Suppressor macrophage treated with lipopolysaccharide for 4 hours (primary cell): ENCODE measurements at regions not wholly inside any gene's neighbourhood (a gene's known extent, or its start where the extent isn't known, plus 50 kb on each side); places are given as distances from the start of the nearest gene placed in this dataset.

Source experiments
- DNase-seq: peaks from one replicate; pipeline ENCODE4 v3.0.0-alpha.2; 2020

DNA sequence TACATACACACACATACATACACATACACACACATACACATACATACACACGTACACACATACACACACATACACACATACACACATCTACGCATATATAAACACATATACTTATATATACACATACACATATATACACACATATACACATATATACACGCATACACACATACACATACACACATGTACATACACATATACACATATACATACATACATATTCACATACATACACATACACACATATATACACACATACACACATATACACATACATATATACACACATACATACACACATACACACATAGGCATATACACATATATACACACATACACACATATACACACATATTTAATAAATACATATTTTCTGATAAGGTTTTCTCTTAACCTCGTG, 324.0 kb downstream of the RPS6KC1 start:
- no peak for DNase-seq

DNA sequence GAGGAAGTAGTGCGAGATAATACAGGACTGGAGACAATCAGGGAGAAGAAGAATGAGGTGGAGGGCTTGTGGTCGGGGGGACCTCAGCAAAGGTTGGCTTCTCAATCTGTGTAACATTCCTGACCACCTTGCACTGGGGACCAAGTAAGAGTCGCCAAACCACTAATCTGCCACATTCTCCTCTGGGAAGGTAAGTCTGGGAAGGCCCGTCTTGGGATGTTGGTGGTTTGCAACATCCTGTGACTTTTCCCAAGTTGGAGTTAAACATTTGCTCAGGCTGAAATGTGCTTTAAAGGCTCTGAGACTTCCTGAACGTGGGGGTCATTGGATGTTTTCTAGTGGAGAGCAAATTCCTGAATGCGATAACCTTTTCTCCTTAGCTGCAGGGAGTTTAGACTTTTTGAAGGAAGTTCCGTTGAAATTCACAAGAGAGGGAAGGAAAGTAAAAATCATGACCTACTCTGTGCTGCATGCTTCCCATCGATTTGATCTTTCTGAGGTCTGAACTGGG, 325.9 kb downstream of the RPS6KC1 start:
- no peak for DNase-seq

DNA sequence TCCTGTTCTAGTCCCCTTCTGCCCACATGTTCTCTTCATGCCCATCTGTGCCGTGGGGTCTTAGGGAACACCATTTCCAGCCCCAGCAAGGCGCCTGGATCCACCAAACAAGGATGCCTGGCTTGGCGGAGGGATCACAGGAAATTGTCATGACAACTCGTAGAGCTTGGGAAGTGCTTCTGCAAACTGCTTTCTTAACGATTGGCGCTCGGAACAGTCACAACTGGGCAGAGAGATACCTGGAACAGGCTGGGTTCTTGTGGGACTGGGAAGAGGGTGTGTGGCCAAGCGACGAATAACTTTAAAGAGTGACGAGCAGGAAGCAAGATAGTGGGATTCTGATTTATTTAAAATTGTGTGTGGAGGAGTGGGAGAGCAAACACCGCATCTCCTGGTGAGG, 329.8 kb downstream of the RPS6KC1 start:
- DNase-seq, result no peak

DNA sequence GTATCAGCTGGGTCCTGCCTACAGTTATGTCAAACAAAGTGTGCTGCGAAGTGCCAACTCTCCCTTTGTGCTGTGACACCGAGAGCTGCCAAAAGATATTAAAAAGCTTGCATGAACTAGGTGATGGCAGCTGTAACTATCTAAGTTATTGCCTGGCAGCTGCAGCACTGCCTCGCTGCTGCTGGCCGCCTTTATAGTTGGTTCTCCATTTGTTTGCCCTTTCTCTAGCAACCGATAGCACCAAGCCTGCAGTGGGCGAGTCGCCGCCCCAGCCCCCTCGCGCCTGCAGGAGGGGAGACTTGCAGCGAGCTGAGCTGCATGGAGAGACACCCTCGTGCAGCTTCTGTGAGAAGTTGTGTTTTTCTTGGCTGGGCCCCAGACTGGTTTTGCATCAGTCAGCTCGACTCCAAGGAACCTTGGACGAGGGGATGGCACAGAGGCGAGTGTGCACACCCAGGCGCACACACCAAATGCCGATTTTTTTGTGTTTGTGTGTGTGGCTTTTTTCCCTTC, 330.6 kb downstream of the RPS6KC1 start:
- no peak for DNase-seq

DNA sequence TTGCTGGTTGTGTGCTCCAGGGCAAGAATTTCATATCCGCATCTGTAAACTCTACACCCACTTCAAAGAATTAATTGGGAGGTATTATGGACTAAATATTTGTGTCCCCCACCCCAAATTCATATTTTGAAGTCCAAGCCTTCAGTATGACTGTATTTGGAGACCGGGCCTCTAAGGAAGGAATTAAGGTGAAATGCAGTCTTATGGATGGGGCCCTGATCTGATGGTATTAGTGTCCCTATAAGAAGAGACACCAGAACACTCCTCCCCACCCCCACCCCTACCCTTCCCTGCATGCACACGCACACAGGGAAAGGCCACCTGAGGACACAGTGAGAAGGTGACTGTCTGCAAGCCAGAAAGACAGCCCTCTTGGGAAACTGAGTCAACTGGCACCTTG, 332.4 kb downstream of the RPS6KC1 start:
- DNase-seq, result no peak

DNA sequence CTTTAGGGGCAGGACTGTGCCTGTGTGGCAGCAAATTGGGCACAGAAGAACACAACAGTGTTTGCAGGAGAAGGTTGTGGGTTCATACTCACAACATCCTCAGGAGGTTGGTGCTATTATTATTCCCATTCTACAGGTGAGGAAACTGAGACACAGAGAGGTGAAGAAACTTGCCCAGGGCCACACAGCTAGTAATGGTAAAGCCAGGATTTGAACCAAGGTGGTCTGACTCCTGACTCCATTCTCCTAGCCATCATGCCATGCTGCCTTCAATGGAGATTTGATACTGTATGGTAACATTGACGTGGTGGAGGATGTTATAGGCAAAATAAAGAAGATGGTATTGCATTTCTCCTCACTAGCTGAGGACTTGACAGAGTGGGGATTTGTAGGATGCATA, 334.2 kb downstream of the RPS6KC1 start:
- no peak for DNase-seq

DNA sequence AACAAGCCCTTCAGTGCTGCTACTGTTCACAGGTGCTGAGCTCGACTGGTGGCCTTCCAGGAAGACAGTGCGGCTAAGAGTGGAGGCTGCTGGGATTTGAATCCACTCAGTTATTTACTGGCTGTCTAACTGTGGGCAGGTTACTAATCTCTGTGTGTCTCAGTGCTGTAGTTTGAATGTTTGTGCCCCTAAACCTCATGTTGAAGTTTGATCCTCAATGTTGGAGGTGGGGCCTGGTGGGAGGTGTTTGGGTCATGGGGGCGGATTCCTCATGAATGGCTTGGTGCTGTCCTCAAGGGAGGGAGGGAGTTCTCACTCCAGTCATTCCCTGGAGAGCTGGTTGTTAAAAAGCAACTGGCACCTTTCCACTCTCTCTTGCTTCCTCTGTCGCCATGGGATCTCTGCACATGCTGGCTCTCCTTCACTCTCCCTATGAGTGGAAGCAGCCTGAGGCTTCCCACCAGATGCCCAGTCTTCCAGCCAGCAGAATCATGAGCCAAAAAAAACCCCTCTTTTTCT, 334.8 kb downstream of the RPS6KC1 start:
- no peak for DNase-seq

DNA sequence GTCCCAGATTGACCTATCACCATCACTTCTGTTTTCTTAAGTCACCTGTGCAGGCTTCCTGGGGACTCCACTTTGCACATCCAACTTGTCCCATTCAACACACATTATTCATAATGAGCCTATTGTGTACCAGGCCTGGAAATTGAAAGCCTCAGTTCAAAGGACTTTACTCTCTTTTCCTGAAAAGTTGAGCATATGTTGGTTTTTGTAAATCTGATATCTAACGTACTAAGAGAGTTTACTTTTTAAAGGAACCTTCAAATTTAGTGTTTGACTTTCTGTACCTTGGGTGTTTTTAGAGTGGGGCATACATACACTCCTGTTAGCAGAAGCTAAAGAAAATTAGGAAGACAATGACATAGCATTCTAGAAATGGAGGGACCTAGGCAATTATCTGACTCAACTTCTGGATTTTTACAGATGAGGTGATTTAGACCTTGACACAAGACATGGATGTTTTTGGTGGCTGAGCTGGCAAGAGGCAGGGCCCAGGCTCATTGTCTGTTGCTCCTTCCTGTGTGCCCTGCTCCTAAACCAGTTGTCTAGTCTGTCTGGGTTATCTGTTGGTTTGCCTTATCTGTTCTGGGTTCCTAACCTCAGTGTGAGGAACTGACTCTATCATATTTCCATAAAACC, 336.5 kb downstream of the RPS6KC1 start:
- DNase-seq, result no peak

DNA sequence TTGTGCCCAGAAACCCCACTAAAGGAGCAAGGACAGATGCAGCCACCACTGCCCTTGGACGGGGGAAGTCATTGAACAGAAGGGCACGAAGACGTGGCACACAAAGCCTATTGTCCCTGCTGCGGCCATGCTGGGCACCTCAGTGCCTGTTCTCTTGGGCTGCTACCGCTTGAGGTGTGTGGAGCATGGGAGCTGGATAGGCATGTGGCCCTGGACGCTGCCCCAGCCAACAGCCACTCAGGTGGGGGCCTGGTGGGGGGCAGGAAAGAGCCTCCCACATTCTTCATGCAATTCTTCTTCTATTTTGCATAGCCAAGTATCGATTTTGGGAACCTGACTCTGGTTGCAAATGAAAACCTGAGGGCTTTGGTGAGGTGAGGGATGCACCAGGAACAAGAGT, 337.2 kb downstream of the RPS6KC1 start:
- DNase-seq, result no peak

DNA sequence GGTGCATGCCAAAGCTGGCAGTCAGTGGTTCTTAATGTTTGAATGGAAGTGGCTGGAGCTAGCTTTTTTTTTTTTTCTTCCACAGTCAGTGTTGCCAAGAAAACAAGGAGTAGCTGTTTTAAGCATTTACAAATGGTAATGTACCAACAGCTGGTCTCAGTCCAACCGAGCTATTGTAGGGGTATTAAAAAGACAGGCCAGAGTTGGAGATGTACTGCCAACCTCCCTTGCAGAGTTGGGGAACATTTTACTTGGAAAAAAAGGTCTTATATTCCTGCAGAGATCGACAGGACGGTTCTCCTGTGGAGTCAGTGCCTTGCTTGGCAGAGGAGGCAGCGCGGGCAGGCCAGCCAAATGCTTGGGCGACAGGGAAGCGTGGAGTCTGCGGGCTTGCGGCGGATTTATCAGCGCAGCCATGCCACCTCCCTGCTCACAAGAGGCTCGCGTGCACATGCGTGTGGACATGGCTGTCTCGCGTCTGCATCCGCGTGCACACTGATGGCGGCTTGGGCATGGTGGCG, 338.1 kb downstream of the RPS6KC1 start:
- no peak for DNase-seq

DNA sequence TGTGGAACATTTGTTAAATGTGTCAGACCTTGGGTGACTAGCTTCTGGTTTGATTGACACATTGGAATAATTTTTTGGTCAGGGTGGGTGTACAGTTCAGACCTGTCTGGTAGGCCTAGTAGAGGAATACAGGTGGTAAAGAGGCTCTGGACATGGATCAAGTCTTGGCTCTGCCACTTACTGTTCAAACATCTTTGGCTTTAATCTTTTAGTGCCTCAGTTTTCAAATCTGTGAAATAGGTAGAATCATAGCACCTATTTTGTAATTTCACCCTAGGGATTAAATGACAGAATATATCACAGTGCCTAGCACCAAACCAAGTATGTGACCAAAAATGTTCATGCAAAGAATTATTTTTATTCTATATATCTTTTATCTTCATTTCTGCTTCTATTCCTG, 340.4 kb downstream of the RPS6KC1 start:
- no peak for DNase-seq

DNA sequence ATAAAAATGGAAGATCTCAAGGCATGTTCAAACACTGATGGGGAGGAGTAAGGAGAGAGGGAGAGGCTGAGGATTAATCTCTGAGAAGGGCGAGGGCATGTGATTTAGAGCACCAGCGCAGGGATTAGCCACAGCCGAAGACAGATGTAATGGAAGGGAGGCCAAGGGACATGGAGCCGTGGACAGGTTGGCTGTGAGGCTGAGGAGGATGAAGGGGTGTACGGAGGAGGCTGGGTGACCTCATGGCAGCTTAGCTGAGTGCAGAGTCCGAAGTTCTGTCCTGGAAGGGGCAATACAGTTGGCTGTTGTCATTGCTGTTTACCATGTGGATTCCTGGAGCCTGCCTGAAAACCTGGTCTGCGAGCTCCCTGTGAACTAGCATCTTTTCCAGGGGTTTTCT, 342.8 kb downstream of the RPS6KC1 start:
- no peak for DNase-seq

DNA sequence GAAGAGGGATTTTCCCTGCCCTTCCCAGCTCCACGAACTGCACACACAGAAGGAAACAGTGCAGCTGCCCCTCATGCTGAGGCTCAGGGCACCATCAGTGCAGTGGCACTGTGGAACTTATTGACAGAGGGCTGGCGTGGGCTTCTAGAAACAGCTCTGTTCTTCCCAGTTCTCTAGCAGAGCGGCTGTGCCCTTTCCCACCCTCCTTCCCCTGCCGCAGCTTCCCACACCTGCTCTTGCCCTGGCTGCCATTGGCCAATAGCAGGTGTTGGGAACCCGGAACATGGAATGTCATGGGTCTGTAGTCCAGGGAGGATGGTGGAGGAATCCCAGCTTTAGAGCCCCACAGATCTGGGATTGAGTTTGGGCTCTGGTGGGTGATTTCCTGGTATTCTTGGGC, 343.8 kb downstream of the RPS6KC1 start:
- no peak for DNase-seq

DNA sequence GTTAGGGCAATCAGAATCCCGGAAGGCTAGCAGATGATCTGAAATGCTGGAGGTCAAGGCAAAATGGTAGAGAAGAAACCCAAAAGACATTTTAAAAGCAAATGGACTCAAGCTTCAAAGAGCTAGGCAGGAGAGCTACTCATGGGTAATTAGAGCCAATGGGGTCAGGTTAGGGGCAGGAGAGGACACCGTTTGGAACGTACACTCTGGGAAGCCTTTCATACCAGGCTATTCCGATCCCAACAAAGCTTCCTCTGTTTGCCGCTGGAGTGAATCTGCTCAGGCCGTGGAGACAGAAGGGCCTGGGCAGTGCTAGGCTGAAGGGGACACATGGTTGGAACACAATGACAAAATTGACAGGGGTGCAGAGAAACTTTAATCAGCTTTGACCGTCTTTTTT, 346.6 kb downstream of the RPS6KC1 start:
- no peak for DNase-seq

DNA sequence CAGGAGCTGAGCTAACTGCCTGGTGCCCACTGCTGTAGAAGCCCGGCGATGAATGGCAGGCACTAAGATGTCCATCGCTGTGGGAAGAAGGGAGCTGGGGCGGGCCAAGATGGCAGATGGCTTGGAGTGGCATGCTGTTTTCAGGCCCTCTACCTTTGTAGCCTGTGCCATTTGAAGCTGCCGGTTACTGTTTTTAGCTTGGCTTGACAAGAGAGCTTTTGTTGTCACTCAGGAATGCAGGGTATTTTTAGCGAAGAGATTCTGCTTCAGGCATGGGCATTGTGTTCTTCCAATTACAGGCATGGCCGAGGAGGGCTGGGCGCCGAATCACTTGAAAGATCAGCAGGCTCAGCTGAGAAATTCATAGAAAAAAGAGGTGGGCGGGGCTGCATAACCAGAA, 348.7 kb downstream of the RPS6KC1 start:
- DNase-seq, result no peak

DNA sequence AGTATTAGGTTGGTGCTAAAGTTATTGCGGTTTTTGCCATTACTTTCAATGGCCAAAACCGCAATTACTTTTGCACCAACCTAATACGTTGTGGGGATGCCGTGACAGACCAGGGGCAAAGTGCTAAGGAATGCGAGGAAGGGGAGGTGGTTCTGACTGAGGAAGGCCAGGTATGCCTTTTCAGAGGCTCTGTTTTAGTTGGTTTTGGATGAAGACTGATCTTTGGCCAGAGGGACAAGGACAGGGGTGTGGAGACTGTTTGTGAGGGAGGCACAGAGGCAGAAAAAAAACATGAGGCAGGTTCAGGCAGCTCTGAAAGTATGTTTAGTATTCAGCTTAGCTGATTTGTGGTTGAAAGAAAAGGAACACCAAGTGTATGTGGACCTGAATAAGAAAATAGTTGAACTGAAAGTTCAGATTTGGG, 358.2 kb downstream of the RPS6KC1 start:
- no peak for DNase-seq

DNA sequence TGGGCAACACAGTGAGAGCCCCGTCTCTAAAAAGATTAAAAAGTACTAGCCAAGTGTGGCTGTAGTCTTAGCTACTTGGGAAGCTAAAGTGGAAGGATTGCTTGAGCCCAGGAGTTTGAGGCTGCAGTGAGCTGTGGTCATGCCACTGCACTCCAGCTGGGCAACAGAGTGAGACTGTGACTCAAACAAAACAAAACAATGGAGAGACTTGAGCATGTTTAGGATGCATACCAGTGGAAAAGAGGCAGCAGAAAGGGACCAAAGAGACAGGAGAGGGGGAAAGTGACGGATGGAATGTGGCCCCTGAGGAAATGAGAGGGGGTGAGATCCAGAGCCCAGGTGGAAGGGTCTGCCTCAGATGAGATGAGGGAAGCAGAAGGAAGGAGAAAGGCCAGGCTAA, 358.9 kb downstream of the RPS6KC1 start:
- DNase-seq, result no peak

DNA sequence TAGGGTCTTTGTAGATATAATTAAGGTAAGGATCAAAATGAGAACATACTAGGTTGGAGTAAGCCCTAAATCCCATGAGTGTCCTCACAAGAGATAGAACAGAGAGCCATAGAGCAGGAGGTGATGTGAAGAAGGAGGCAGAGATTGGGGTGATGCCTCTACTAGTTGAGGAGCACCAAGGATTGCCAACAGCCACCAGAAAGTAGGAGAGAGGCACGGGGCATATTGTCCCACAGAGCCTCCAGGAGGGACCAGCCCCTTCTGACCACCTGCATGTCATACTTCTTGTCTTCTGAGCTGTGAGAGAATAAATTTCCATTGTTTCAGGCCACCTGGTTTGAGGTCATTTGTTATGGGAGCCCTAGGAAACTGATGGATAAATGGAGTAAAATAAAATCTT, 363.3 kb downstream of the RPS6KC1 start:
- DNase-seq, result no peak

DNA sequence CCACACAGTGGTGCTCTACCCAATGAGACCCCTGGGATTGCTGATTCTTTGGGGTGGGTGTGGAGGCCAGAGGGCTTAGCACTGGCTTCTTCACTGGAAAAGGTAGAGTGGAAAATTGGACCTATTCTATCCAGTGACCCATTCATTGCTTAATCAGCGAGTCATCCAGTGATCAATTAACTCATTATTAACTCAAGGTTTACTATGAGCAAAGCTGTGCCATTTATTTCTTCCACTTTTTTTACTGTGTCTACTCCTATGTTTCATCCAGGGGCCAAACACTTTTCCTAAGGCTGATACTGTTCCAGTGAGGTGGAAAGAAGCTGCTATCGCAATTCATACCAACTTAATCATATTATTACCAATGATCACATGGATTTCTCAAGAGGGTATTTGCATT, 363.9 kb downstream of the RPS6KC1 start:
- no peak for DNase-seq

DNA sequence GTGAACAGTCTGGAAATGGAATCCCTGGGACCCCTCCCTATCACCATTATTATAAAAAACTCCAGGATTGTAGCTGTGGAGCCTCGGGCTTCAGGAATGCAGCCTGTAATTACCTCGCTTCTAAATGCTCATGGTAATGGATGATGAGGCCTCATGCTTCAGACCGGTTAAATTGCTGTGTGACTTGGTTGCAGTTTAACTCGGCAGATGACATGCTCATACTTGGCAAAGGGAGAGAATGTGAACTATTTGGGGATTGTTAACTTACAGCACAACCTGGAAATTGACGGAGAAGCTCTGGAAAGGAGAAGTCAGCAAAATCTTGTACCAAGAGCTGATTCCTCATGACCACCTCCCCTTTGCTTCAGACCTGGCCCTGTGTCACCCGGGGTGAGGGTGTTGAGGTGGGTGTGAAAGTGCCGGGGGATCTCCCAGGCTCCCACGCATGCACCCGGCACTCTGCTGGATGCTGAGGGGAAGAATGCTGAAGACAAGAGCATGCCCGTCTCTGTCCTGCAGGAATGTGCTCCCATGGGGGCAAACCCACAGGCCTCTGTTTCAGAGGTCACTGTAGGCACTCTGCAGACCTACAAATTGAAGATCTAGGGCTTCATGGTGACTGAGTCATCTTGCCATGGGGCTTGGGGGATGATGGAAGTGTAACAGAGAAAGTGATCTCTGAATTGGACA, 364.8 kb downstream of the RPS6KC1 start:
- no peak for DNase-seq

DNA sequence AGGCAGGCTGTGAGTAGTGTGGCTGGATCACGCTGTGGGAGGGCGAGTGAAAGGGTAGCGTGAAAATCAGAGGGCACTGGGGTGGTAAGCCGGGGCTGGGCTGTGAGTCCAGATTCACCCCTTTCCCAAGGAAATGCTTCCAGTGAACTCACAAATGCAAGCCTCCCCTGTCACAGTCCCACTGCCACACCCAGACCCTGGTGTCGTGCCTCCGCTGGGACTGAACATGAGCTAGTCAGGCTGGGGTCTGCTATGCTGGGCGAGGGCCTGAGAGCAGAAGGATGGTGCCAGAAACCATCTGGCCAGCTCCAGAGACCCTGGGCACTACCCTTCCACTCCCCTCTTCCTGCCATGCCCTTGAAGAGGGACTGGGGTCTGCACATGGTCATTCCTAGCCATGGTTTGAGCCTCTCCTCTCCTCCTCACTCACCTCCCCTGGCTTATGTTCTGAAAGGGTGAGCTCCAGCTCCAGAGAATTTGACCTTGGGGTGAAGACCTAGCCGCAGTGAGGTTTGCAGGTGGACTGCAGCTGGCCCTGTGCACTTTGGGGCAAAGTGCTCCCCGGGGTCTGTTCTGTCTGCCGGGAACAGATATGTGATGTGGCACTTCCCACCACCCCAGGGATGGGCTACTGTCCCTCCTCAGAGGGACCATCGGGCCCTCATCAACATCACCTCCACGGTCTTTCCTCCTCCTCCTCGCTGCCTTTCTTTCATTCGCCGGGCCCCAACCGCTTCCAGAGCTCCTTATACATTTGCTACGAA, 365.6 kb downstream of the RPS6KC1 start:
- no peak for DNase-seq

DNA sequence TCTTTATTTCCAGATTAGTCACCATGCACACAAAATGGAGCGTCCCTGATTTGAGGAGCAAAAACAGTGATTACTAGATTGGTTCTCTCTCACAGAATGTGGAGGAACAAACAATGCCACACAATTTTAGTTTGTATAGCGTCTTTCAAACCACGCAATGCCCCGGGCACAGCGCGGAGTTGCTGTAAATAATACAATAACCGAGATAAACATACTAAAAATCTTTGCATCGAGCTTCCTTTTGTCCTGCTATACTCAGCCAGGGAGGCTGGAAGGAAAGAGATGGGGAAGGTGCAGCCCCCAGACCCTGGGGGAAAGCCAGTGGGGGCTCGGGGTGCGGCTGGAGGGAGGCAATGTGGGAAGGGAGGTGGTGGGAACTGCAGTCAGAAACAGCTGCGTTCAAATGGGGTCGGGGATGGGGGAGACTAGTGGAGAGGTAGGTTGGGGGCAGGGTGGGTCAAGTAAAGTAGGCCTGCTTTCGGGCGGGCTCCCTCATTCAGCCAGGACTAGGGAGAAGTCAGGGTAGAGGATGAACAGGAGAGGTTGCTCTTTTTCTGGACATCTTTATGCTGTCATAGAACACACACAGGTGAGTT, 366.3 kb downstream of the RPS6KC1 start:
- DNase-seq, result no peak

DNA sequence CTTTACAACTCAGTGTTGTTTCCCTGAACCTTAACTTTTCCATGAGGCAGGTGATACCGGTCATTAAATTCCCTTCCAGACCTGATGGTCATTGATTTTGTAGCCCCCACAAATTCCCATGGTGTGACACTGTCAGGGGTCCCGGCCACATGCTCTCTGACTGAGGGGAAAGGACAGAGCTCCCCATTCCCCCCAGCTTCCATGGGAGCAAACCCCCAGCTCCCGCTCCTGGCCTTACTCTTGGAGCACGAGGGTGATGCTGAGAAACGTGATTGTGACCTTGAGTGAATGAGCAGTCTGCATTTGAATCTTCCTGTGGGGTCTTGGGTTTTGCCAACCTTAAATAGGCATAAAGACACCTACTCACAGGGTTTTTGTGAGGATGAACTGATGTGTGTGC, 366.8 kb downstream of the RPS6KC1 start:
- DNase-seq, result no peak
